ENCODE measurements at regions not wholly inside any gene's neighbourhood (a gene's known extent, or its start where the extent isn't known, plus 50 kb on each side); places are given as distances from the start of the nearest gene placed in this dataset.

- DNase-seq (no peak), ATAC-seq (no peak)
- H3K9me3 Mint-ChIP-seq (ENCODE audit: low read depth), result no peaks in the 10 kb centered on the region
- no peak overlapping the region for H3K4me3 Mint-ChIP-seq
- H3K4me1 Mint-ChIP-seq, result no peaks in the 10 kb centered on the region
- H3K36me3 Mint-ChIP-seq, result no peaks in the 10 kb centered on the region
- CTCF ChIA-PET, result no interaction called here
- H3K27me3 Mint-ChIP-seq, result peaks cover 3% of the 10 kb centered on the region
- no peak overlapping the region for H3K27ac Mint-ChIP-seq
Observed at GRCh38 chr15:77746254-77747174, 113.8 kb upstream of the LINGO1 start.

GRCh38 chr15:77744398-77744797 is 111.7 kb upstream of the LINGO1 start:
- DNase-seq (no peak), ATAC-seq (no peak)
- Mint-ChIP-seq H3K27me3 (peaks cover 10% of the 10 kb centered on the region), H3K4me3 (no peak overlapping the region), H3K4me1 (no peaks in the 10 kb centered on the region), H3K36me3 (no peaks in the 10 kb centered on the region), H3K27ac (no peak overlapping the region), H3K9me3 (ENCODE audit: low read depth) (no peaks in the 10 kb centered on the region)
- CTCF ChIA-PET, result interaction anchor here (0.7 kb wide), 1 partner anchor 24 kb away, joined by 3 read pairs; no protein-coding TSS in a partner anchor

- CTCF ChIA-PET, result no interaction called here
- H3K9me3 Mint-ChIP-seq (ENCODE audit: low read depth), result no peaks in the 10 kb centered on the region
- no peaks in the 10 kb centered on the region for H3K36me3 Mint-ChIP-seq
- no peak overlapping the region for H3K4me3 Mint-ChIP-seq
- H3K27me3 Mint-ChIP-seq, result peaks cover 22% of the 10 kb centered on the region
- no peak for ATAC-seq
- DNase-seq, result no peak
- no peaks in the 10 kb centered on the region for H3K4me1 Mint-ChIP-seq
- H3K27ac Mint-ChIP-seq, result no peak overlapping the region
Observed at GRCh38 chr15:77742570-77742969, 109.9 kb upstream of the LINGO1 start.

- H3K27ac Mint-ChIP-seq, result no peak overlapping the region
- H3K4me3 Mint-ChIP-seq, result no peak overlapping the region
- CTCF ChIA-PET, result no interaction called here
- no peaks in the 10 kb centered on the region for H3K36me3 Mint-ChIP-seq
- H3K9me3 Mint-ChIP-seq (ENCODE audit: low read depth), result no peaks in the 10 kb centered on the region
- DNase-seq (no peak), ATAC-seq (no peak)
- H3K4me1 Mint-ChIP-seq, result no peaks in the 10 kb centered on the region
- peaks cover 25% of the 10 kb centered on the region for H3K27me3 Mint-ChIP-seq
Observed at GRCh38 chr15:77742127-77742526, 109.4 kb upstream of the LINGO1 start.

- no peaks in the 10 kb centered on the region for H3K4me1 Mint-ChIP-seq
- ATAC-seq (no peak), DNase-seq (no peak)
- H3K27ac Mint-ChIP-seq, result no peak overlapping the region
- H3K36me3 Mint-ChIP-seq, result no peaks in the 10 kb centered on the region
- no peaks in the 10 kb centered on the region for H3K9me3 Mint-ChIP-seq (ENCODE audit: low read depth)
- H3K27me3 Mint-ChIP-seq, result peaks cover 30% of the 10 kb centered on the region
- CTCF ChIA-PET, result no interaction called here
- no peak overlapping the region for H3K4me3 Mint-ChIP-seq
Observed at GRCh38 chr15:77741106-77741505, 108.4 kb upstream of the LINGO1 start.

- CTCF ChIA-PET, result no interaction called here
- Mint-ChIP-seq H3K4me3 (no peak overlapping the region), H3K27me3 (peaks cover 30% of the 10 kb centered on the region), H3K4me1 (no peaks in the 10 kb centered on the region), H3K27ac (no peak overlapping the region), H3K9me3 (ENCODE audit: low read depth) (no peaks in the 10 kb centered on the region), H3K36me3 (no peaks in the 10 kb centered on the region)
- ATAC-seq, result no peak
- DNase-seq, result no peak
Observed at GRCh38 chr15:77739591-77740378, 107.1 kb upstream of the LINGO1 start.

GRCh38 chr15:77738441-77739302 is 106.0 kb upstream of the LINGO1 start:
- CTCF ChIA-PET, result no interaction called here
- Mint-ChIP-seq H3K27me3 (peaks cover 30% of the 10 kb centered on the region), H3K4me3 (no peak overlapping the region), H3K9me3 (ENCODE audit: low read depth) (no peaks in the 10 kb centered on the region), H3K4me1 (no peaks in the 10 kb centered on the region), H3K36me3 (no peaks in the 10 kb centered on the region), H3K27ac (no peak overlapping the region)
- ATAC-seq (no peak), DNase-seq (no peak)

GRCh38 chr15:77738038-77738370 is 105.3 kb upstream of the LINGO1 start:
- ATAC-seq (no peak), DNase-seq (no peak)
- Mint-ChIP-seq H3K4me1 (no peaks in the 10 kb centered on the region), H3K4me3 (no peak overlapping the region), H3K9me3 (ENCODE audit: low read depth) (no peaks in the 10 kb centered on the region), H3K27me3 (peaks cover 27% of the 10 kb centered on the region), H3K27ac (no peak overlapping the region), H3K36me3 (no peaks in the 10 kb centered on the region)
- CTCF ChIA-PET, result no interaction called here

- H3K27me3 Mint-ChIP-seq, result peaks cover 27% of the 10 kb centered on the region
- H3K4me3 Mint-ChIP-seq, result no peak overlapping the region
- CTCF ChIA-PET, result no interaction called here
- no peaks in the 10 kb centered on the region for H3K9me3 Mint-ChIP-seq (ENCODE audit: low read depth)
- H3K36me3 Mint-ChIP-seq, result no peaks in the 10 kb centered on the region
- H3K4me1 Mint-ChIP-seq, result no peaks in the 10 kb centered on the region
- DNase-seq, result no peak
- H3K27ac Mint-ChIP-seq, result no peak overlapping the region
- ATAC-seq, result no peak
Observed at GRCh38 chr15:77737238-77738037, 104.7 kb upstream of the LINGO1 start.

- no peak for ATAC-seq
- H3K27me3 Mint-ChIP-seq, result peaks cover 23% of the 10 kb centered on the region
- no peaks in the 10 kb centered on the region for H3K4me1 Mint-ChIP-seq
- DNase-seq, result no peak
- no peaks in the 10 kb centered on the region for H3K36me3 Mint-ChIP-seq
- H3K9me3 Mint-ChIP-seq (ENCODE audit: low read depth), result no peaks in the 10 kb centered on the region
- CTCF ChIA-PET, result no interaction called here
- no peak overlapping the region for H3K4me3 Mint-ChIP-seq
- no peak overlapping the region for H3K27ac Mint-ChIP-seq
Observed at GRCh38 chr15:77734306-77734705, 101.6 kb upstream of the LINGO1 start.

GRCh38 chr15:77733579-77734300 is 101.0 kb upstream of the LINGO1 start:
- ATAC-seq (no peak), DNase-seq (no peak)
- Mint-ChIP-seq H3K27me3 (peaks cover 21% of the 10 kb centered on the region), H3K4me1 (no peaks in the 10 kb centered on the region), H3K27ac (no peak overlapping the region), H3K9me3 (ENCODE audit: low read depth) (no peaks in the 10 kb centered on the region), H3K36me3 (no peaks in the 10 kb centered on the region), H3K4me3 (no peak overlapping the region)
- CTCF ChIA-PET, result no interaction called here

- DNase-seq (no peak), ATAC-seq (no peak)
- Mint-ChIP-seq H3K27me3 (peaks cover 14% of the 10 kb centered on the region), H3K36me3 (no peaks in the 10 kb centered on the region), H3K27ac (no peak overlapping the region), H3K4me1 (no peaks in the 10 kb centered on the region), H3K4me3 (no peak overlapping the region), H3K9me3 (ENCODE audit: low read depth) (no peaks in the 10 kb centered on the region)
- CTCF ChIA-PET, result no interaction called here
Observed at GRCh38 chr15:77732514-77733335, 100.0 kb upstream of the LINGO1 start.

Measured in activated CD8-positive, alpha-beta memory T cell treated with anti-CD3 and anti-CD28 coated beads, Interleukin-2, amount 10 ng/mL, durations not matched to agents 7 days and 5 days (primary cell).